Neural progenitor cell (in vitro differentiated cells): ENCODE measurements at regions not wholly inside any gene's neighbourhood (a gene's known extent, or its start where the extent isn't known, plus 50 kb on each side); places are given as distances from the start of the nearest gene placed in this dataset.

ENCODE experiments used
- EZH2 ChIP-seq: fragments of 200-600 bp; sonication (generic); IDR thresholded peaks from 2 replicates; pipeline ENCODE4 v1.6.1; 2017; ENCODE audit warnings: antibody characterized with exemption, mild to moderate bottlenecking, moderate library complexity
- TF ChIP-seq, protein P1 (sequence below): fragments of 200-600 bp; sonication (generic); IDR thresholded peaks from 2 replicates; pipeline ENCODE4 v1.5.1; 2017; ENCODE audit warnings: antibody characterized with exemption, mild to moderate bottlenecking

- TF ChIP-seq, protein P1, sequence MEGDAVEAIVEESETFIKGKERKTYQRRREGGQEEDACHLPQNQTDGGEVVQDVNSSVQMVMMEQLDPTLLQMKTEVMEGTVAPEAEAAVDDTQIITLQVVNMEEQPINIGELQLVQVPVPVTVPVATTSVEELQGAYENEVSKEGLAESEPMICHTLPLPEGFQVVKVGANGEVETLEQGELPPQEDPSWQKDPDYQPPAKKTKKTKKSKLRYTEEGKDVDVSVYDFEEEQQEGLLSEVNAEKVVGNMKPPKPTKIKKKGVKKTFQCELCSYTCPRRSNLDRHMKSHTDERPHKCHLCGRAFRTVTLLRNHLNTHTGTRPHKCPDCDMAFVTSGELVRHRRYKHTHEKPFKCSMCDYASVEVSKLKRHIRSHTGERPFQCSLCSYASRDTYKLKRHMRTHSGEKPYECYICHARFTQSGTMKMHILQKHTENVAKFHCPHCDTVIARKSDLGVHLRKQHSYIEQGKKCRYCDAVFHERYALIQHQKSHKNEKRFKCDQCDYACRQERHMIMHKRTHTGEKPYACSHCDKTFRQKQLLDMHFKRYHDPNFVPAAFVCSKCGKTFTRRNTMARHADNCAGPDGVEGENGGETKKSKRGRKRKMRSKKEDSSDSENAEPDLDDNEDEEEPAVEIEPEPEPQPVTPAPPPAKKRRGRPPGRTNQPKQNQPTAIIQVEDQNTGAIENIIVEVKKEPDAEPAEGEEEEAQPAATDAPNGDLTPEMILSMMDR = no peak
- TF ChIP-seq EZH2 = no peak
These were observed 315.2 kb downstream of the FOXL1 start for GRCh38 chr16:86893506-86893905.
